Right forelimb (tissue), 1 donor: ENCODE measurements at regions not wholly inside any gene's neighbourhood (a gene's known extent, or its start where the extent isn't known, plus 50 kb on each side); places are given as distances from the start of the nearest gene placed in this dataset.

Source experiments
- DNase-seq: peaks from one replicate; pipeline ENCODE4 v3.0.0-alpha.2; 2018

DNA sequence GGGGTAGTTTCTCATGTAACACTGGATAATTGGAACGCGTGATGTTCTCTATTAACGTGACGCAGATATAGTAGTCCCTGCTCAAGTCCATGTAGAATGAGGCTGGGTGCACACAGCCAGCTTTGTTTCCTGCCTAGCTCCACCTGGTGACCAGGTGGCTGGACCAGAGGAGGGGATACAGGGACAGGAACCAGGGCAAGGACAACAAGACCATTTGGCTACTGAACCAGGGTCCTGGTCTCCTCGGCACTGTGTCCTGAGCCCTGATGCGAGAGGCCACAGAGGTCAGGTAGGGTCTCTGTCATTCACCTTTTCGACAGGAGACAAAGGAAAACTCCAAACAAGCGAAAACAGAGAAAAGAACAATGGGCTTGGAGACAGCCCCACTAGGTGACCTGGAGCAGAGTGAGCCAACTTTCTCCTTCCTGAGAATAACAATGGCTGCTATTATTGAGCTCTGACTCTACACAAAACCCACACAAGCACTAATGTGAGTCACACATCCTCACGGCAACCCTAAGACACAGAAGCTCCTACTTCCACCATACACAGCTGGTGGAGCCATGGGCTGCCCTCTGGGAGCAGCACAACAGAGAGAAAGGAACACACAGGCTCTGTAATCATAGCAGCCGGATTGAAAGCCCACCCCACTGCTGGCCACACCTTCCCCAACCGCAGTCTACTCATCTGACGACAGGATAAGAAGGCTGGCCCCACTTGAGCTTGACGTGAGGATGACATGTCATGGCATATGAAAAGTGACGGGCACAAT lies 67.3 kb upstream of the TEX51 start:
- DNase-seq, result no peak

DNA sequence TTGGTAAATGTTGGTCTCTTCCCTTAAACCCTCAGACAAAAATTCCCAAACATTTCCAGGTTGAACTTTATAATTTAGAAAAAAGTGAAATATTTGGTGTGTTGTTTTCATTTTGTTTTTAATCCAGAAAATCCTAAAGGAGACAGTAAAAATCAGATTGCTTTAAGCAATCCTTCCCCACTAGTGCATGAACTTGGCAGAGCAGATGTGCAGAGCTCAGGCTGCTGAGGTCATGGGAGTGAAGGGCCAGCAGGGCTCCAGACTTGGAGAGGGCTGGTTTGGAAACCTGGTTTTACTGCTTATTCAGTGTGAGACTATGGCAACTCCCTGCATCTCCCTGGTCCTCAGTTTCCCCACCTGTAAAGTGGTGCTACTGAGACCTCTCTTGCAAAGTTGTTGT lies 66.7 kb upstream of the TEX51 start:
- no peak for DNase-seq

DNA sequence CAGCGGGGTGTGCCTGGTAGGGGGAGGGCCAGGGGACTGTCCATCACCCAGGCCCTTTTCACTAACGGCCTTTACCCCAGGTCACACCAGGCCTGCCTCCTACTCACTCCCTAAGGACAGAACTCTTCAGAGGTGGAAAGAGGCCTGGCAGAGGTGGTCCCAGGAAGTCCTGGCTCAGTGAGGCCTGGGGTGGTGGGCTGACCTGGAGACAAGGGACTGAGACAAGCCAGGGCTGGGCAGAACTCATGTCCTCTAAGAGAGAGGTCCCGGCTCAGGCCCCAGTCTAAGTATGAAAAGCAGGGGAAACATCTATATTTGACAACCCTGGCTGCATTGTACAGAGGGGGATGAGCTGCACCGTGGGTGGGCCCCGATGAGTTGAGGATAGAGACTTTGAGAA lies 65.9 kb upstream of the TEX51 start:
- no peak for DNase-seq

DNA sequence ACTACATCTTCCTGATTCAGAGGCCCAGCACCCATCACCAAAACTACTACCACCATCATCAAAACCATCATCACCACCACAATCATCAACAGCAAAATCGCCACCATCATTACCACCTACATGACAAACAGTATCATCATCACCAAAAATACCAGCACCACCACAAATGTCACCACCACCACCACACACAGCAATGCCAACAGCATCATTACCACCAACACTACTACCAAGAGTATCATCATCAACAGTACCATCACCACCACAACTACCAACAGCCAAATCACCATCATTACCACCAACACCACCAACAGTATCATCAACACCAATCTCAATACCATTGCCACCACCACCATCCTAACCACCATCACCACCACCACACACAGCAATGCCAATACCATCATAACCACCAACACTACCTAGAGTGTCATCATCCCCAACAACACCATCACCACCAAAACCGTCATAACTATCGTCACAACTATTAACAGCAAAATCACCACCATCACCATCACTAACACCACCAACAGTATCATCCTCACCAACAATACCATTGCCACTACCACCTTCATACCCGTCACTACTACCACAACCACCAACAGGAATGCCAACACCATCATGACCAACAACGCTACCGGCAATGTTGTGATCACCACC lies 64.6 kb upstream of the TEX51 start:
- no peak for DNase-seq

DNA sequence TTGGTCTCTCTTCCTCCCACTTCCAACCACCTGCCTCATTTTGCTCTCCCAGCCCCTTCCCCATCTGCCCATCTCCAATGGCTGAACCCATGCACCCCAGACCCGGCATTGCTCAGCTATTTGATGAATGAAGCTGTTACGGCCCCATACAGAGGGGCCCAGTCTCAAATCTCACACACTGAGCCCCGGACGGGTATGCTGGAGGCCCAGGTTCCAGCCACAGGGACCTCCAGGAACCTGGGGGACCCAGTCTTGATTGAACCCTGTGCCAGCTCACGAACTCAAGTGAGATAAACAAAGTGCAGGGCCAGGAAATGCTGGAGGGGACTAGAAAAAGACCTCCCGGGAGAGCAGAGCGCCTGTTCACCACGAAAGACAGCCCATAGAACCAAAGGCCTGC lies 63.4 kb upstream of the TEX51 start:
- no peak for DNase-seq

DNA sequence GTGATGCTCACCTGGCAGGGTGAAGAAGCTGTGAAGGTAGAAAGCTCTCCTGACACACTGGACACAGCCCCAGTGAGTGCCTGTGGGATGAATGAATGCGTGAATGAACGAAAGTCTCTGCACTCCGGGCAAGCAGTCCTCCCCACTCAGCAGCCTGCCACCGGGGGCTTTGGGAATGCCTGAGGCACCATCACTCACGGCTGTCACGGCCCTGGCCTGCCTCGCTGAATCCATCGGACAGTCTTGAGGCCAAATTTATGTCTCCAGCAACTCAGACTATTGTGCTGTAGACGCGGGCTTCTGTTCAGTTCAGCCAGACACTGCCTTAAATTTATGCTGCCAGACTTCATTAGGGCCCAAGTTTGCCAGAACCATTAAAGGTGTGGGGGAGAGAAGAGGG lies 62.9 kb upstream of the TEX51 start:
- no peak for DNase-seq

DNA sequence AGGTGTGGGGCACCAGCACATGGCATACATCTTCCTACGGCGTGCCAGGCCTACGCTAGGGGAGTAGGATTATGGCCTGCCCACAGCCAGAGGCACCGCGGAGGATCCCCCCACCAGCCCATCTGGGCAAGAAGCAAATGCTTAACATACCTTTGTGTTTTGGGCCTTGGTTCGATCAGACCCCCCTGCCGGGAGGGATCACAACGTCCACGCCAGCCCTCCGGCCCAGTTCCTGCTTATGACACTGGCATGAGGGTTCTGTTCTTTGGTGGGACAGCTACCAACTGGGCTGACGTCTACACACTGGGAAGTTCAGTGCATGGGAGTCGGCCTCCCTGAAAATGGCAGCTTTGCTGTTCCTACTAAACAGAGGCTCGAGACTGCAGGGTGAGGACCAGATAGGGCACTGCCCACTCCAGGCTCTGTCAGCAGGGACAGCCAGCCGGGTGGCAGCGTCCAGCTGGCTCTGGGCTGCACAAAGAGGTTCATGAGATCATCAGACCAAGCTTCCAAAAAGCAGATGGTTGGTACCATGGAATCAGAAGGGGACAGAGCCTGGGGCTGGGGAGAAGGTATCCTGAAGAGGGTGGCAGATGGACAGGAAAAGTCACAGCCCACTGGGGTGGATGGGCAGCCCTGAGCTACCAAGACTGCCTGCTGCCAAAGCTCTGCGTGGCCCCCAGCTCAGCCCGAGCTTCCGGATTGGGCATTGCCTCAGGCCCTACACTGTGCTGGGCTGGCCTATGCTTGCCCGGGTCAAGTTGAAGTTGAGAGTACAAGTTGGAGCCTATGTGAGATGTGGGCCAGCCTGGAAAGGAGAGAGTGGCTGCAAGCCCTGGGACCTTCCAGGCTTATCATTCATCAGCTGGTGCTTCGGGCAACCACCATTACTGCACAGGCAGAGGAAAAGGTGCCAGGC lies 61.7 kb upstream of the TEX51 start:
- DNase-seq, result no peak

DNA sequence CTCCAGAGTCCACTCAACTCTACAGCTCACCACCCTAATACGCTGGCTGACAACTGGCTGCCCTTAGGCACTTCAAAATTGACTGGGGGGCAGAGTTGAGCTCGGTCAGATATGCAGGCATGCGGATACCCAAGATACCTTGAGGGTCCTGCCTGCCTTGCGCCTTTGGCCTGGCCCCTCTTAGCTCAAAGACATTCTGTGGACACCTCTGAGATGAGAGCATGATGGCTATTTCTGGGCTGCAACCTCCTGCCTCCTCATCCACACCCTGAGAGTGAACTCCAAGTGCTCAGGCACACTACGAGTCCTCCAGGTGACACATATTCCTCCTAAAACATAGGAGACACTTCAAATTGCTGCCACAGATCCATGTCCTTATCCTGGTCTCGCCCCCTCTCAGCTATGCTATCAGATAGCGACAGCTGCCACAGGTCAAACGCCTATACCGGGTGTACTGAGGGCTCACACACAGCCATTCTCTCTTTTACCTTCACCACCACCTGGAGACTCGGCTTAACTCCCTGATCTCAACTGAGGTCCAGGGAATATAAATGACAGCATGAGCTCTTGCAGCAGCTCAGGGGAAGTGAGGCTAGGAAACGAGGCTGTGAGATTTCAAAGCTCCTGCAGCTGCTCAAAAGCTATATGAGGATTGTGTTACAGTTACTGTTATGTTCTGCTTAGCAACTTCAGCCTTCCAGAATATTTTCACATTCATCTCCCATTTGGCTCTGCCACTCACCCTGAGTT lies 60.5 kb upstream of the TEX51 start:
- no peak for DNase-seq

DNA sequence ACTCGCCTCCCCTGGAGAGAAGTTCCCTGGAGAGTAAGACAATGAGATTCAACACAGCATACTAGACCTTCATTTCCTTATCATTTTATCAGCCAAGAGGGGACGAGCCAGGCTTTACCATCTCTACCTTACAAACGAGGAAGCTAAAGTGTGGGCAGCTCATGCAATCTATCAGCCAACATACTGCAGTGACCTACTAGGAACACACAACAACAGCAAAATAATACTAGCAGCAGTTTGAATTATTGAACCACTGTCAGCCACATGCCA lies 60.0 kb upstream of the TEX51 start:
- no peak for DNase-seq

DNA sequence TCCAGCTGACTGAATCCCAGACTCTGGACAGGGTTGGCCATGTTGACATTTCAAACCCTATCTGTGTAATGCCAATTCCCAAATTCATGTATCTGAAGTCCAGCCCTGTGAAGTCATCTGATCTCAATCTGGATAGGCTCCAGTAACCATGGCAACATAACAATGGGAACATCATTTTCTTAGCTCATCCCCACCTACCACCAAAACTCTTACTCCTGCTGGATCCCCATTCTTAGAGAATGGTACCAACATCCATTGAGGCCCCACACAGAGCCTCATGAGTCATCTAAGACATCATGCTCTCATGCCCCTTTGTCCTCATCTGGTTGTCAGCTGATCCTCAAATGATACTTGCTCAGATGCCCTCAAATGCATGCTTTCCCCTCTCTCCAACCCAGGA lies 58.9 kb upstream of the TEX51 start:
- DNase-seq, result no peak

DNA sequence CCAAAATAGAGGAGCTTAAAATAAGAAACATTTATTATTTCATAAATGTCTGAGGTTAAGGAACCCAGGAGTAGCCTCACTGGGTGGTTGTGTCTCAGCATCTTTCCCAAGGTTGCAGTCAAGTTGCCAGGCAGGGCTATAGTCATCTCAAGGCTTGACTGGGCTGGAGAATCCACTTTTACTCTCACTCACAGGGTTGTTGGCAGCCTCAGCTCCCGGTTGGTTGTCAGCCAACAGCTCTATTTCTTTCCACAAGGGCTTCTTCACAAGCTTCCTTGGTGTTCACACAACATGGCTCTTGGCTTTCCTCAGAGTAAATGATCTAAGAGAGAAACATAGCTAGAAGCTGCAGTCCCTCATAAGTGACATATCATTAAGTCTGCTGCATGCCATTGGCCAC lies 55.6 kb upstream of the TEX51 start:
- DNase-seq, result no peak

DNA sequence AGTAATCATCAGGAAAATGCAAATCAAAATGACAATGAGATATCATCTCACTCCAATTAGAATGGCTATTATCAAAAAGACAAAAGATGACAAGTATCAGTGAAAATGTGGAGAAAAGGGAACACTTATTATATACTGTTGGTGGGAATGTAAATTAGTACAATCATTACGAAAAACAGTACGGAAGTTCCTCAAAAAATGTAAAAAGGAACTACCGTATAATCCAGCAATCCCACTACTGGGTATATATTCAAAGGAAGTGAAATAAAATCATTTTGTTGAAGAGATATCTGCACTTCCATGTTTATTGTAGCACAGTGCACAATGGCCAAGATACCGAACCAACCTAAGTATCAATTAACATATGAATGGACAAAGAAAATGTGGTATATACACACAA lies 52.4 kb upstream of the TEX51 start:
- no peak for DNase-seq
